LNCaP clone FGC (cell line): ENCODE measurements at regions not wholly inside any gene's neighbourhood (a gene's known extent, or its start where the extent isn't known, plus 50 kb on each side); places are given as distances from the start of the nearest gene placed in this dataset.

Experiments
- DNase-seq: peaks from one replicate; pipeline ENCODE4 v3.0.0-alpha.2; 2011; ENCODE audit warnings: low read depth
- H3K4me3 ChIP-seq: 2 replicates; pipeline ENCODE4 v1.5.1; 2011; ENCODE audit warnings: mild to moderate bottlenecking, low read depth, low read length, control low read depth
- TF ChIP-seq, protein P1 (sequence below): IDR thresholded peaks from 2 replicates; pipeline ENCODE4 v1.5.1; 2012; ENCODE audit warnings: mild to moderate bottlenecking; ENCODE audit not compliant: control insufficient read depth, insufficient read depth; ENCODE audit errors: extremely low read depth

- TF ChIP-seq, protein P1, sequence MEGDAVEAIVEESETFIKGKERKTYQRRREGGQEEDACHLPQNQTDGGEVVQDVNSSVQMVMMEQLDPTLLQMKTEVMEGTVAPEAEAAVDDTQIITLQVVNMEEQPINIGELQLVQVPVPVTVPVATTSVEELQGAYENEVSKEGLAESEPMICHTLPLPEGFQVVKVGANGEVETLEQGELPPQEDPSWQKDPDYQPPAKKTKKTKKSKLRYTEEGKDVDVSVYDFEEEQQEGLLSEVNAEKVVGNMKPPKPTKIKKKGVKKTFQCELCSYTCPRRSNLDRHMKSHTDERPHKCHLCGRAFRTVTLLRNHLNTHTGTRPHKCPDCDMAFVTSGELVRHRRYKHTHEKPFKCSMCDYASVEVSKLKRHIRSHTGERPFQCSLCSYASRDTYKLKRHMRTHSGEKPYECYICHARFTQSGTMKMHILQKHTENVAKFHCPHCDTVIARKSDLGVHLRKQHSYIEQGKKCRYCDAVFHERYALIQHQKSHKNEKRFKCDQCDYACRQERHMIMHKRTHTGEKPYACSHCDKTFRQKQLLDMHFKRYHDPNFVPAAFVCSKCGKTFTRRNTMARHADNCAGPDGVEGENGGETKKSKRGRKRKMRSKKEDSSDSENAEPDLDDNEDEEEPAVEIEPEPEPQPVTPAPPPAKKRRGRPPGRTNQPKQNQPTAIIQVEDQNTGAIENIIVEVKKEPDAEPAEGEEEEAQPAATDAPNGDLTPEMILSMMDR = no peak
- DNase-seq = no peak
- no peak overlapping the region for H3K4me3 ChIP-seq
These were observed 181.8 kb downstream of the DLL1 start for GRCh38 chr6:170108890-170109587.

DNA sequence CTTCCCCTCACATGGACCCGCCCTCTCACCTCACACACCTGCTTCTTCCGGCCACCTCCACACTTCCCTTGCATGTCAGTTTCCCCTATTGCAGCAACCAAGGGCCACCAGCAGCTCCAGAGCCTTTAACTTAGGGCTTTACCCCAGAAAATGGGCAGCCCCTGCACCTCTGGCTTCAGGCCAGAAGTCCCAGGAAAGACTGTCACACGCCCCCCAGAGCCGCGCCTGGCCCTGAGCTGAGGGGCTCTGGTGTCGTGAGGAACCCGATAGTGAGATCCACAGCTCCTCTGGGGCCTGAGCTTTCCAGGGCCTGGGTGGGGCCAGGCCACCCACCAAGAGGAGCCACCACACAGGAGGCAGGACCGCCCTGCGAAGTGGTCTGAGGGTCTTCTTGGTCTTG lies 182.4 kb downstream of the DLL1 start:
- DNase-seq = no peak
- no peak overlapping the region for H3K4me3 ChIP-seq
- TF ChIP-seq, protein P1 = no peak

- H3K4me3 ChIP-seq = no peak overlapping the region
- no peak for DNase-seq
- TF ChIP-seq, protein P1 = no peak
These were observed 183.2 kb downstream of the DLL1 start for GRCh38 chr6:170107606-170108222.

- no peak for DNase-seq
- TF ChIP-seq, protein P1 = no peak
- no peak overlapping the region for H3K4me3 ChIP-seq
These were observed 183.9 kb downstream of the DLL1 start for GRCh38 chr6:170106906-170107525.

DNA sequence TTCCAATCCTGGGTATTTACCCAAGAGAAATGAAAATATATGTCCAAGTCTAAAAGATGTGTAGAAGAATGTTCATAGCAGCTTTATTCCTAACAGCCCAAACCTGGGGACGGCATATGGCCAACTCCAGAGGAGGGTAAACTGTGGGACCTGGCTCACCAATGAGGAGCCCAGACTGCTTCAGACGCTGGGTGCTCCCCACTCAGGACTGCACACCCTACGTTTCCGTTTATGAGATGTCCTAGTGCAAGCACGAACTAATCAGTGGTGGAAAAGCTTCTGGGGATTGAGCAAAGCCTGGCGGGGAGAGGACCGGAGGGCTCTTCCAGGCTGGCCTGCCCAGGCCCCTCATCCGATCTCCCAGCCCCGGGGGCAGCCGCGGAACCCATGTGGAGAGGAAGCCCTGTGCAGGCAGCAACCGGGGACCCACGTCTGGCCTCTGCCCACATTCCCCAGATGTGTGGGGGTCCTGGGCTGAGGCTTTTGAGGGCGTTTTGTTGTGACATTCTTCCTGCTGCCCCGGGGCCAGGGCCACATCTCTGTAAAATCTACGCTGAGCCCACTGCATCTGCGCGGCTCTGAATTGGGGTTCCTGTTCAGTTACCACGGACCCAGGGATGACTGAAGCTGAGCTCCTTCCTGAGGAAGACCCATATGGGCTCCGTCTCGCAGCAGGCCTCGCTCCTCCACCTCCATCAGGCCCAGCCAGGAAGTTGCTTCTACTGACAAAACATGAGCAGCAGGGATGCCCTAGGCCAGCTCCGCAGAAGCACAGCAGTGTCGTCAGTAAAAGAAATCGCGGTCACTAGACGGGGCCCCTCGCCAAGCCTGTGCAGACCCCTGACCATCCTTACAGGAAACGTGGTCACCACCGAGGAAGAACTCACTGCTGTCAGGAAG lies 188.0 kb downstream of the DLL1 start:
- TF ChIP-seq, protein P1 = no peak
- no peak overlapping the region for H3K4me3 ChIP-seq
- no peak for DNase-seq

DNA sequence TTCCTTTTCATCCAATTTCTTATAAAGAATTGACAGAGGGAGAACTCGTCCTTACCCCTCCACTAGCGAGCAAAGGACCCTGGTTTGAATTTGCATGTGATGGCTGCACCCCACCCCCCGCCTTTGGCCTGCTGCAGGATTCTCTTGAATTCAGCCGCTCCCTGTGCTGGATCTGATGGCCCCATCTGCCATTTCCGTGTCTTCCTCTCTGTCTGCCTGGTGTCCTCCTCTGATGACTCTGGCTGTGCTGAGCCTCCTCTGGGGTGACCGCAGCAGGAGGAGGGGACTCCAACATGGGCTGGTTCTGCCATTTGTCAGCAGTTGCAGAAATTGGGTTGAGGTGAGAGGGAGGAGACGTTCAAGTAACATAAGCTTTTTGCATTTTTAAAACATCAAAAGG lies 188.8 kb downstream of the DLL1 start:
- no peak overlapping the region for H3K4me3 ChIP-seq
- TF ChIP-seq, protein P1 = no peak
- DNase-seq = no peak
